ENCODE measurements at regions not wholly inside any gene's neighbourhood (a gene's known extent, or its start where the extent isn't known, plus 50 kb on each side); places are given as distances from the start of the nearest gene placed in this dataset.

DNA sequence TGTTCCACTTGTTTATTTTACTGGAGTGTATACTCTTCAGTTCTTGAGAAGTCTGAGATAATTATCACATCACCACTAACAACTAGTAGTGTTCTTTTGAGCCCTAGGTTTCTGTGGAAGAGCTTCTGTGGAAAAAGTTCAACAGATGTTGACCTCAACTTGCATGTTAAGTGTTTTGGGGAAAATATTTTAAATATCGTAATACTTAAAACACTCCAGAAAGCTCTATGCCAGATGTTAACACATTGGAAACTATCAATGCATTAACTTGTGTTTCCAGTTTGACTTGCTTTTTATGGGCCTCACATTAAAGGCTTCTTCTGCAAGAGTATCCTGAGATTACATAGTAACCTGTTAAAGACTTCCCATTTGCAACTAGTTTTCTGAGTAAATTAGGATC, 173.1 kb downstream of the DUSP6 start:
- DNase-seq (ENCODE audit: insufficient read length) (no peak), FAIRE-seq (no peak)
- TF ChIP-seq TAF1 (IDR thresholded peaks at IDR 0.05; ENCODE audit: borderline replicate concordance, low read depth, low read length) (no peak), POLR2A (IDR thresholded peaks at IDR 0.05; ENCODE audit: low read depth, low read length) (no peak), POLR2AphosphoS5 (IDR thresholded peaks at IDR 0.05; ENCODE audit: low read depth, low read length) (no peak)

- DNase-seq (ENCODE audit: insufficient read length) (no peak), FAIRE-seq (no peak)
These were observed 174.4 kb downstream of the DUSP6 start for GRCh38 chr12:89177802-89178395.

DNA sequence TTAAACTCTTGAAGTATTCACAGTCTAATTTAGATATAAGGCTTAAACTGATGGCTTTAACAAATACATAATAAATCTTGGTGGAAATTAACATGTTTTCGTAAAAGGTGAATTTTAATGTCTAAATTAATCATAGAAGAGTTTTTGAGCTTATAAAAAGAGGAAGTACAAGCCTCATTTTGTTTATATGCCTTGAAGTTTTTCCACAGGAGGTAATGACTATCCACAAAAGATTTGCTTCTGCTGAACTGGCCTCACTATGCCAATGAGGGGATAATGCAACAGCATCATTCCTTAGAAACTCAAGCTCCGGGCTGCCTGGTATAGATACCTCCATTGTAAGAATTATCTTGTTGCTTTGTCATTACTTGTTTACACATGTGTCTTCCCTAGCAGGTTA, 175.6 kb downstream of the DUSP6 start:
- TF ChIP-seq TAF1 (IDR thresholded peaks at IDR 0.05; ENCODE audit: borderline replicate concordance, low read depth, low read length) (no peak), POLR2AphosphoS5 (IDR thresholded peaks at IDR 0.05; ENCODE audit: low read depth, low read length) (no peak), POLR2A (IDR thresholded peaks at IDR 0.05; ENCODE audit: low read depth, low read length) (no peak)
- no peak for FAIRE-seq
- no peak for DNase-seq (ENCODE audit: insufficient read length)

More at GRCh38 chr12:89177802-89178395, 174.4 kb downstream of the DUSP6 start:
- TF ChIP-seq TAF1 (IDR thresholded peaks at IDR 0.05; ENCODE audit: borderline replicate concordance, low read depth, low read length) (no peak), POLR2AphosphoS5 (IDR thresholded peaks at IDR 0.05; ENCODE audit: low read depth, low read length) (no peak), POLR2A (IDR thresholded peaks at IDR 0.05; ENCODE audit: low read depth, low read length) (no peak)

DNA sequence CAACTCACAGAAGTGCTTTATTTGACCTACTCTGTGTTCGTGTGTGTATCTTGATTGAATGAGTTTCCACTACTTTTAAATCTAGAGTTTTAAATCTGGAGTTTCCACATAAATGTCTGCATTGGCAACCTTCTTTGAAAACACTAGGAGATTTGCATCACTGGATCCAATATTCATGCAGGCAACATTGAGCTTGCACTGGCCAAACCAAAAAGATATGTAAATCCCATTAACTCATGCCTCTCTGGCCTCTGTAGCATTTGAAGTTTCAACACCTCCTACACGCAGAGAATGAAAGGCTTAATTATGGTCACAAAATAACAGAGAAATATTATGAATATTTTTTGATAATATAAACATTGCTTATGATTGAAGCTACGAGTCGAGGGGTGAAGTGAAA, 178.6 kb downstream of the DUSP6 start:
- TF ChIP-seq POLR2A (IDR thresholded peaks at IDR 0.05; ENCODE audit: low read depth, low read length) (no peak), TAF1 (IDR thresholded peaks at IDR 0.05; ENCODE audit: borderline replicate concordance, low read depth, low read length) (no peak), POLR2AphosphoS5 (IDR thresholded peaks at IDR 0.05; ENCODE audit: low read depth, low read length) (no peak)
- FAIRE-seq (no peak), DNase-seq (ENCODE audit: insufficient read length) (no peak)

GRCh38 chr12:89173096-89173495, 179.2 kb downstream of the DUSP6 start:
- no peak for FAIRE-seq
- no peak for DNase-seq (ENCODE audit: insufficient read length)
- TF ChIP-seq POLR2AphosphoS5 (IDR thresholded peaks at IDR 0.05; ENCODE audit: low read depth, low read length) (no peak), POLR2A (IDR thresholded peaks at IDR 0.05; ENCODE audit: low read depth, low read length) (no peak), TAF1 (IDR thresholded peaks at IDR 0.05; ENCODE audit: borderline replicate concordance, low read depth, low read length) (no peak)

DNA sequence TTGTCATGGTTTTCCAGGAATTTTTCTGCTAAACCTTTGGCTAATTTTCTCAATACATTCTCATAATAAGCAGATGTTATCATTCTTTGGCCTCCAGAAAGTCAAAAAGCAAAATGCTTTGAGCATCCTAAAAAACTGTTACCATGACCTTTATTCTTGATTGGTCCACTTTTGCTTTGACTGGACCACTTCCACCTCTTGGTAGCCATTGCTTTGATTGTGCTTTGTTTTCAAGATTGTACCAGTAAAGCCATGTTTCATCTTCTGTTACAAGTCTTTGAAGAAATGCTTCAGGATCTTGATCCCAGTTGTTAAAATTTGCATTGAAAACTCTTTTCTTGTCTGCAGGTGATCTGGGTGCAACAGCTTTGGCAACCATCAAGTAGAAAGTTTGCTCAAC, 180.1 kb downstream of the DUSP6 start:
- no peak for TF ChIP-seq POLR2AphosphoS5 (IDR thresholded peaks at IDR 0.05; ENCODE audit: low read depth, low read length)
- no peak for TF ChIP-seq POLR2A (IDR thresholded peaks at IDR 0.05; ENCODE audit: low read depth, low read length)
- no peak for TF ChIP-seq TAF1 (IDR thresholded peaks at IDR 0.05; ENCODE audit: borderline replicate concordance, low read depth, low read length)
- FAIRE-seq, result no peak
- DNase-seq (ENCODE audit: insufficient read length), result no peak

GRCh38 chr12:89169321-89169720, 183.0 kb downstream of the DUSP6 start:
- FAIRE-seq, result no peak
- TF ChIP-seq TAF1 (IDR thresholded peaks at IDR 0.05; ENCODE audit: borderline replicate concordance, low read depth, low read length) (no peak), POLR2AphosphoS5 (IDR thresholded peaks at IDR 0.05; ENCODE audit: low read depth, low read length) (no peak), POLR2A (IDR thresholded peaks at IDR 0.05; ENCODE audit: low read depth, low read length) (no peak)
- DNase-seq (ENCODE audit: insufficient read length), result no peak

DNA sequence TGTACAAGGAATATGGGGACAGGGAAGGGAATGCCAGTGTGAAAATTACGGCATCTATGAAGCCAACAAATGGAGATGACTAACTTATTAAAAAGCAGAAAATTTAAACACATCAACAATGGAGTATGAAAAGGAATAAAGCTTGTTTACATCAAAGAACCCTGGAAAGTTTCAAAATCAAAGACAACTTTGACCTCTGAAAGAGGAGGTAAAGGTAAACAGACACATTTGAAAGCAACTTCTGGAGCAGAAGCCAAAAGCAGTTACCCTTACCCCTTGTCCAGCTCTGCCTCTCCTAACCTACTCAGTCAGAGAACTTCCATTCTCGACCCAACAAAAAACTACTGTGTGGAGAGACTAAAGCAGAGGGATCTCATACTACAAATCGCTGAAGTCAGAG, 184.3 kb downstream of the DUSP6 start:
- DNase-seq (ENCODE audit: insufficient read length), result no peak
- no peak for FAIRE-seq
- no peak for TF ChIP-seq POLR2A (IDR thresholded peaks at IDR 0.05; ENCODE audit: low read depth, low read length)
- TF ChIP-seq TAF1 (IDR thresholded peaks at IDR 0.05; ENCODE audit: borderline replicate concordance, low read depth, low read length), result no peak

- FAIRE-seq (no peak), DNase-seq (ENCODE audit: insufficient read length) (no peak)
- TF ChIP-seq TAF1 (IDR thresholded peaks at IDR 0.05; ENCODE audit: borderline replicate concordance, low read depth, low read length), result no peak
- no peak for TF ChIP-seq POLR2A (IDR thresholded peaks at IDR 0.05; ENCODE audit: low read depth, low read length)
- TF ChIP-seq POLR2AphosphoS5 (IDR thresholded peaks at IDR 0.05; ENCODE audit: low read depth, low read length), result no peak
These were observed 185.8 kb downstream of the DUSP6 start for GRCh38 chr12:89166525-89166934.

GRCh38 chr12:89166121-89166520, 186.2 kb downstream of the DUSP6 start:
- FAIRE-seq, result no peak

GRCh38 chr12:89165703-89166102, 186.6 kb downstream of the DUSP6 start:
- DNase-seq (ENCODE audit: insufficient read length) (no peak), FAIRE-seq (no peak)
- no peak for TF ChIP-seq POLR2A (IDR thresholded peaks at IDR 0.05; ENCODE audit: low read depth, low read length)
- TF ChIP-seq TAF1 (IDR thresholded peaks at IDR 0.05; ENCODE audit: borderline replicate concordance, low read depth, low read length), result no peak
- no peak for TF ChIP-seq POLR2AphosphoS5 (IDR thresholded peaks at IDR 0.05; ENCODE audit: low read depth, low read length)

More at GRCh38 chr12:89166121-89166520, 186.2 kb downstream of the DUSP6 start:
- TF ChIP-seq POLR2A (IDR thresholded peaks at IDR 0.05; ENCODE audit: low read depth, low read length) (no peak), POLR2AphosphoS5 (IDR thresholded peaks at IDR 0.05; ENCODE audit: low read depth, low read length) (no peak), TAF1 (IDR thresholded peaks at IDR 0.05; ENCODE audit: borderline replicate concordance, low read depth, low read length) (no peak)
- no peak for DNase-seq (ENCODE audit: insufficient read length)

GRCh38 chr12:89163918-89164317, 188.4 kb downstream of the DUSP6 start:
- FAIRE-seq (no peak), DNase-seq (ENCODE audit: insufficient read length) (no peak)
- TF ChIP-seq POLR2AphosphoS5 (IDR thresholded peaks at IDR 0.05; ENCODE audit: low read depth, low read length) (no peak), TAF1 (IDR thresholded peaks at IDR 0.05; ENCODE audit: borderline replicate concordance, low read depth, low read length) (no peak), POLR2A (IDR thresholded peaks at IDR 0.05; ENCODE audit: low read depth, low read length) (no peak)

Data from GM12892 (cell line).